Testis (tissue), 2 donors: ENCODE measurements at regions not wholly inside any gene's neighbourhood (a gene's known extent, or its start where the extent isn't known, plus 50 kb on each side); places are given as distances from the start of the nearest gene placed in this dataset.

ENCODE experiments used
- CTCF ChIP-seq, 3 experiments: fragments of 450-650 bp in 2 of 3; fragments of 200-600 bp in 1 of 3; sonication (generic) in 1 of 3; IDR thresholded peaks; one replicate each; pipeline ENCODE4 v1.5.1; 2016 to 2019; ENCODE audit warnings: antibody characterized with exemption in 3 of 3, mild to moderate bottlenecking in 2 of 3, moderate library complexity in 1 of 3
- POLR2A ChIP-seq: fragments of 450-650 bp; IDR thresholded peaks from one replicate; pipeline ENCODE4 v1.6.1; 2017; ENCODE audit warnings: antibody characterized with exemption, mild to moderate bottlenecking, moderate library complexity

GRCh38 chr14:100466111-100466856, 120.9 kb downstream of the BEGAIN start:
- no peak for TF ChIP-seq CTCF (IDR thresholded peaks at IDR 0.05)
- no peak for TF ChIP-seq POLR2A
